CD14-positive monocyte (primary cell): ENCODE measurements at regions not wholly inside any gene's neighbourhood (a gene's known extent, or its start where the extent isn't known, plus 50 kb on each side); places are given as distances from the start of the nearest gene placed in this dataset.

ENCODE experiments used
- DNase-seq, 3 donors: peaks; one replicate each; pipeline ENCODE4 v3.0.0-alpha.2; 2011 to 2022
- H2AFZ ChIP-seq: 2 replicates; pipeline ENCODE4 v1.6.0; 2012; ENCODE audit warnings: mild to moderate bottlenecking, low read depth, low read length, inconsistent platforms; ENCODE audit not compliant: insufficient read depth, poor library complexity, severe bottlenecking
- H3K27ac ChIP-seq, 2 donors: 1 replicate in 1 of 2; 2 replicates in 1 of 2; pipeline ENCODE4 v1.5.1; 2012 to 2013; ENCODE audit warnings: low read length in 2 of 2, control low read depth in 1 of 2, inconsistent platforms in 1 of 2, low read depth in 1 of 2, mild to moderate bottlenecking in 1 of 2
- H3K27me3 ChIP-seq, 2 donors: one replicate each; pipeline versions ENCODE4 v1.6.0 to v1.6.1; 2011 to 2013; ENCODE audit warnings: low read length in 2 of 2; ENCODE audit not compliant: control insufficient read depth in 2 of 2, insufficient read depth in 2 of 2
- H3K36me3 ChIP-seq, 2 donors: replicated peaks in 1 of 2; 1 replicate in 1 of 2; 2 replicates in 1 of 2; pipeline versions ENCODE4 v1.5.1 to v1.6.1; 2012 to 2013; ENCODE audit warnings: low read length in 2 of 2, control low read depth in 1 of 2, inconsistent platforms in 1 of 2, mild to moderate bottlenecking in 1 of 2; ENCODE audit not compliant: insufficient read depth in 2 of 2, control insufficient read depth in 1 of 2
- H3K4me1 ChIP-seq, 2 donors: 1 replicate in 1 of 2; 2 replicates in 1 of 2; pipeline versions ENCODE4 v1.5.1 to v1.6.1; 2012 to 2013; ENCODE audit warnings: low read length in 2 of 2, control low read depth in 1 of 2, inconsistent platforms in 1 of 2, mild to moderate bottlenecking in 1 of 2, moderate library complexity in 1 of 2; ENCODE audit not compliant: insufficient read depth in 2 of 2, control insufficient read depth in 1 of 2
- H3K4me2 ChIP-seq: replicated peaks from 2 replicates; pipeline ENCODE3; 2012; ENCODE audit warnings: low read length, moderate library complexity, mild to moderate bottlenecking; ENCODE audit not compliant: poor library complexity, severe bottlenecking; ENCODE audit errors: extremely low read depth
- H3K4me3 ChIP-seq, 3 experiments: fragments of 200-600 bp in 1 of 3; sonication (generic) in 1 of 3; replicated peaks in 1 of 3; 1 replicate in 2 of 3; 2 replicates in 1 of 3; pipeline ENCODE4 v1.5.1; 2011 to 2013; ENCODE audit warnings: low read length in 3 of 3, mild to moderate bottlenecking in 3 of 3, control low read depth in 2 of 3, low read depth in 2 of 3, inconsistent platforms in 1 of 3, moderate library complexity in 1 of 3
- H3K79me2 ChIP-seq: 2 replicates; pipeline ENCODE4 v1.6.0; 2012; ENCODE audit warnings: mild to moderate bottlenecking, control low read depth, inconsistent platforms, low read length, moderate library complexity; ENCODE audit not compliant: insufficient read depth
- H3K9ac ChIP-seq: 2 replicates; pipeline ENCODE4 v1.6.0; 2017; ENCODE audit warnings: low read length, mild to moderate bottlenecking; ENCODE audit not compliant: insufficient read depth, poor library complexity, severe bottlenecking
- H3K9me3 ChIP-seq, 2 donors: replicated peaks in 1 of 2; 1 replicate in 1 of 2; 2 replicates in 1 of 2; pipeline versions ENCODE4 v1.5.1 to v1.6.1; 2012 to 2013; ENCODE audit warnings: low read length in 2 of 2, control low read depth in 1 of 2; ENCODE audit not compliant: control insufficient read depth in 1 of 2, insufficient read depth in 1 of 2
- H4K20me1 ChIP-seq: 2 replicates; pipeline ENCODE4 v1.6.0; 2012; ENCODE audit warnings: mild to moderate bottlenecking, low read length, control low read depth, moderate library complexity; ENCODE audit not compliant: insufficient read depth
- H3K27ac Mint-ChIP-seq, 7 donors: one replicate each; pipeline ENCODE4 v1.8.0; 2020; ENCODE audit warnings: mild to moderate bottlenecking in 7 of 7, mixed read lengths in 7 of 7, moderate library complexity in 6 of 7, inconsistent platforms in 2 of 7
- H3K27me3 Mint-ChIP-seq, 3 donors: one replicate each; pipeline ENCODE4 v1.8.0; 2021 to 2022; ENCODE audit warnings: low read depth in 3 of 3, mild to moderate bottlenecking in 3 of 3, mixed read lengths in 3 of 3, moderate library complexity in 3 of 3, inconsistent platforms in 1 of 3
- H3K36me3 Mint-ChIP-seq, 2 donors: one replicate each; pipeline ENCODE4 v1.8.0; 2020; ENCODE audit warnings: mixed read lengths in 2 of 2, inconsistent platforms in 1 of 2, mild to moderate bottlenecking in 1 of 2
- H3K4me1 Mint-ChIP-seq: one replicate; pipeline ENCODE4 v1.8.0; 2020; ENCODE audit warnings: mild to moderate bottlenecking, mixed read lengths
- H3K4me3 Mint-ChIP-seq, 2 donors: one replicate each; pipeline ENCODE4 v1.8.0; 2020; ENCODE audit warnings: mild to moderate bottlenecking in 2 of 2, mixed read lengths in 2 of 2, moderate library complexity in 1 of 2
- H3K9me3 Mint-ChIP-seq, 7 donors: one replicate each; pipeline ENCODE4 v1.8.0; 2020 to 2022; ENCODE audit warnings: mixed read lengths in 7 of 7, mild to moderate bottlenecking in 6 of 7, moderate library complexity in 6 of 7, inconsistent platforms in 2 of 7
- CTCF ChIP-seq: fragments of 200-600 bp; IDR thresholded peaks from one replicate; pipeline ENCODE4 v1.8.0; 2022; ENCODE audit warnings: antibody characterized with exemption, mild to moderate bottlenecking
- WGBS: methylation state at CpG from one replicate; pipeline ENCODE4 v1.1.5; 2013; ENCODE audit warnings: missing lambda C conversion rate; ENCODE audit not compliant: insufficient coverage; 5-methylcytosine and 5-hydroxymethylcytosine counted together
- intact Hi-C, 2 donors: fragments of 100-400 bp; cut with micrococcal nuclease; formaldehyde crosslinking; loops; one replicate each; pipeline versions ENCODE4 v1.15.0 to v1.15.1; 2023

DNA sequence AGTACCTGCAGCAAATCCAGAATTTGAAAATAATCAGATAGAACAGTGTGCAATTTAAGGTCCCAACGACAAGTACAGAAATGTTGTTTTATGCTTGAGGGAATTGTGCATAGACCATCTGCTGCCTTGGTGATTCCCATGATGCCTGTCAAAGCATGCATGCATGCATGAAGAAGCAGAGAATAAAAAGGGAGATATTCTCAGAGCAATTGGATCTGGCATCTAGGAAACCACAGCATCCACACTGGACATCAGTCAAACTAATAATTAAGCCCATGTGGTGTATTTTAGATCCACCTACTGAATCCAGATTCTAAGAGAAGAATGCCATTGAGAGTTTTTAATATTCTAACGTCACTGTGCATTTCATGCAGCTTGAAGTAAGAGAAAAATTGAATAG, 361.2 kb downstream of the FSIP2 start:
- TF ChIP-seq CTCF, result no peak

DNA sequence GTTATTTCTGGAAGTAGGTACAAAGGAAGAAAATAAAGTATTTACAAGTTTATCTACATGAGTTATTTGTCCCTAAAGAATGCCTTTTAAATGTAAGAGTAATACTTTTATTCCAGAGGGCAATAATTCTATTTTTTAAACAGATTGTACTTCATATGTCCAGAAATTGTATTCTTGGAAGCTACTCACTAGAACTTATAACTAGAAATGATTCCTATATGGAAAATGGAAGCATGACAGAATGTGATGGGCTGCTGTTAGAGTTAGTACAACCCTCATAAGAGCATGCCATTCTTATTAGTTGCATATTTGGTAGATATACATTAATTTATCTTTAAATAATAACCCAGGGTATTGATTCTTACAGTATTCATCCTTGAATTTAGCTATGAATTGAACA, 362.0 kb downstream of the FSIP2 start:
- no peaks in the 10 kb centered on the region for H3K9me3 Mint-ChIP-seq
- TF ChIP-seq CTCF, result no peak
- Histone ChIP-seq H3K36me3 (no peaks in the 10 kb centered on the region), H3K4me2 (no peak overlapping the region), H3K27ac (no peak overlapping the region), H4K20me1 (no peaks in the 10 kb centered on the region), H3K4me3 (no peak overlapping the region), H2AFZ (no peak overlapping the region), H3K9ac (no peak overlapping the region), H3K4me1 (no peaks in the 10 kb centered on the region), H3K9me3 (peaks cover 0 to 3% of the 10 kb centered on the region in 2 donors), H3K27me3 (no peaks in the 10 kb centered on the region), H3K79me2 (no peaks in the 10 kb centered on the region)
- H3K27me3 Mint-ChIP-seq, result no peaks in the 10 kb centered on the region
- intact Hi-C loops, result no loop called here
- H3K4me1 Mint-ChIP-seq, result no peaks in the 10 kb centered on the region
- no peaks in the 10 kb centered on the region for H3K36me3 Mint-ChIP-seq
- no peak overlapping the region for H3K27ac Mint-ChIP-seq
- H3K4me3 Mint-ChIP-seq, result no peak overlapping the region
- no peak for DNase-seq

More for the DNA sequence above, 361.2 kb downstream of the FSIP2 start:
- H3K27me3 Mint-ChIP-seq, result no peaks in the 10 kb centered on the region
- Histone ChIP-seq H3K79me2 (no peaks in the 10 kb centered on the region), H3K27me3 (no peaks in the 10 kb centered on the region), H3K4me3 (no peak overlapping the region), H3K9ac (no peak overlapping the region), H2AFZ (no peak overlapping the region), H3K27ac (no peak overlapping the region), H3K9me3 (no peaks in the 10 kb centered on the region), H4K20me1 (no peaks in the 10 kb centered on the region), H3K4me2 (no peak overlapping the region), H3K36me3 (no peaks in the 10 kb centered on the region), H3K4me1 (no peaks in the 10 kb centered on the region)
- H3K4me3 Mint-ChIP-seq, result no peak overlapping the region
- intact Hi-C loops, result no loop called here
- no peak for DNase-seq
- no peak overlapping the region for H3K27ac Mint-ChIP-seq
- peaks cover 0 to 1% (median 0%) of the 10 kb centered on the region in 7 donors for H3K9me3 Mint-ChIP-seq
- 93% methylated on average over 1 of the region's 2 CpGs for WGBS
- H3K4me1 Mint-ChIP-seq, result no peaks in the 10 kb centered on the region
- no peaks in the 10 kb centered on the region for H3K36me3 Mint-ChIP-seq
